ENCODE measurements at regions not wholly inside any gene's neighbourhood (a gene's known extent, or its start where the extent isn't known, plus 50 kb on each side); places are given as distances from the start of the nearest gene placed in this dataset.
"Not testable (repeated sequence)": the region's sequence is repeated elsewhere in the genome, so short reads cannot be mapped to it uniquely, and the experiment has no call there.

DNA sequence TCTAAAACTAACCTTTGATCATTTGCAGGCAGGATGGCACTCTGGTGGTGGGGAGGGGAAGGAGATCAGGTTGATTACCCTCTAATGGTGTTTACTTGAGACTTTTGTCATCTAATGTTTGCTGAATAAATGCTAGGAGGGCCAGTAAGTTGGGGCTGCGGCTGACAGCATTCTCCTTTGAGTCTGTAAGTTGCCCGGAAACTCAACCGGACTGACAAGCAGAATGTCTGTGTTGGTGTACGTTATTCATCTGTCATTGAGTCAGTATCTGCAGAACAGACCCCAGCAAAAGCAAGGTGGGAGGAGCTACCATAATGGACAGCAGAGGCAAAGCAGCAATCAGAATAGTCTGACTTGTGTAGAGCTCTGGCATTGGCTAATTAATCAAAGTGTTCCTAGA lies 1210.6 kb upstream of the PABPC4L start:
- Histone ChIP-seq H3K4me1 (ENCODE audit: insufficient read depth, low read length) (no peaks in the 10 kb centered on the region), H3K4me2 (ENCODE audit: low read length) (no peak overlapping the region), H4K20me1 (ENCODE audit: insufficient read depth, low read length) (no peaks in the 10 kb centered on the region), H3K27ac (ENCODE audit: low read depth, low read length) (no peak overlapping the region), H3K79me2 (ENCODE audit: insufficient read depth, low read length) (no peaks in the 10 kb centered on the region), H2AFZ (ENCODE audit: low read depth, low read length) (no peak overlapping the region), H3K27me3 (ENCODE audit: insufficient read depth, low read length) (no peaks in the 10 kb centered on the region), H3K36me3 (ENCODE audit: insufficient read depth, low read length) (no peaks in the 10 kb centered on the region), H3K9ac (ENCODE audit: low read length) (no peak overlapping the region), H3K4me3 (ENCODE audit: insufficient read depth, low read depth, low read length) (no peak overlapping the region), H3K9me3 (ENCODE audit: insufficient read depth, low read depth, low read length) (no peaks in the 10 kb centered on the region)
- TF ChIP-seq, protein P1, sequence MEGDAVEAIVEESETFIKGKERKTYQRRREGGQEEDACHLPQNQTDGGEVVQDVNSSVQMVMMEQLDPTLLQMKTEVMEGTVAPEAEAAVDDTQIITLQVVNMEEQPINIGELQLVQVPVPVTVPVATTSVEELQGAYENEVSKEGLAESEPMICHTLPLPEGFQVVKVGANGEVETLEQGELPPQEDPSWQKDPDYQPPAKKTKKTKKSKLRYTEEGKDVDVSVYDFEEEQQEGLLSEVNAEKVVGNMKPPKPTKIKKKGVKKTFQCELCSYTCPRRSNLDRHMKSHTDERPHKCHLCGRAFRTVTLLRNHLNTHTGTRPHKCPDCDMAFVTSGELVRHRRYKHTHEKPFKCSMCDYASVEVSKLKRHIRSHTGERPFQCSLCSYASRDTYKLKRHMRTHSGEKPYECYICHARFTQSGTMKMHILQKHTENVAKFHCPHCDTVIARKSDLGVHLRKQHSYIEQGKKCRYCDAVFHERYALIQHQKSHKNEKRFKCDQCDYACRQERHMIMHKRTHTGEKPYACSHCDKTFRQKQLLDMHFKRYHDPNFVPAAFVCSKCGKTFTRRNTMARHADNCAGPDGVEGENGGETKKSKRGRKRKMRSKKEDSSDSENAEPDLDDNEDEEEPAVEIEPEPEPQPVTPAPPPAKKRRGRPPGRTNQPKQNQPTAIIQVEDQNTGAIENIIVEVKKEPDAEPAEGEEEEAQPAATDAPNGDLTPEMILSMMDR (IDR thresholded peaks at IDR 0.05; ENCODE audit: insufficient read depth, low read depth, low read length): no peak
- no peak for TF ChIP-seq EZH2 (IDR thresholded peaks at IDR 0.05; ENCODE audit: insufficient read depth, low read length)
- DNase-seq (ENCODE audit: low read depth) (no peak), FAIRE-seq (no peak)
- Mint-ChIP-seq H3K36me3 (ENCODE audit: low read depth, unreplicated experiment) (no peaks in the 10 kb centered on the region), H3K4me1 (ENCODE audit: low read depth, unreplicated experiment) (no peaks in the 10 kb centered on the region), H3K4me3 (ENCODE audit: unreplicated experiment) (no peak overlapping the region), H3K27ac (ENCODE audit: unreplicated experiment) (no peak overlapping the region), H3K9me3 (ENCODE audit: unreplicated experiment) (peaks cover 2% of the 10 kb centered on the region), H3K27me3 (ENCODE audit: low read depth, unreplicated experiment) (no peaks in the 10 kb centered on the region)

DNA sequence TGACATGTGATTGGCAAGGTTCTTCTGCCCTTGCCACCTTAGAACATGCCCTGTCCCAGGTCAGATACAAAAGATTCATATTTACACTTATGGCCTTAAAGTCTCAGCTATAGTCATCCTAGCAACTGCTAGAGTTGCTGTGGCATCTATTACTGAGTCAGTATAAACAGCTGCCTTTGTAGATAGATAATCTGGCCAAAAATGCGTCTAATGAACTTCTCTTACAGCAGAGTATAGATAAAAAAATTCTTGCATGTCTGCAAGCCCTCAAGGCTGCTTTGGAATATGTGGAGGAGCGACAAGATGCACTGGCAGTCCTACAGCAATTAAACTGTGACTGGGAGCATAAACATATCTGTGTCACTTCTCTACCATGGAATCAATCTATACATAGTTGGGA lies 1209.7 kb upstream of the PABPC4L start:
- no peak for TF ChIP-seq EZH2 (IDR thresholded peaks at IDR 0.05; ENCODE audit: insufficient read depth, low read length)
- TF ChIP-seq, protein P1 (IDR thresholded peaks at IDR 0.05; ENCODE audit: insufficient read depth, low read depth, low read length): no peak

DNA sequence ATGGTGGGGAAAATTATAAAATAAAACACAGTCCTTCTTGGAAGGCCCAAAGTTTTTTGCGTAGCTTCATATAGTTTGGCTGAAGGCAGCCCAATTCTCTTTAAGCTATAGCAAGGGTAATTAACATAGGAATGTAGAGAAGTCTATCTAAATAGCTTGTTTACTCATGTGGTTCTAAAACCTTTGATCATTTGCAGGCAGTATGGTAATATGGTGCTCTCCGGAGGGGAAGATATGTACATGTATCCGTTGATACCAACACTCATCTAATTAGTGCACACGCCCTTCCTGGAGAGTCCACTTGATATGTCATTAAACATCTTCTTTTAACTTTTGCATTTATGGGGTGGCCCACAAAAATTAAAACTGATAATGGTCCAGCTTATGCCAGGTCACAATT lies 1207.7 kb upstream of the PABPC4L start:
- not testable (repeated sequence) for H3K4me1 ChIP-seq (ENCODE audit: insufficient read depth, low read length); H3K27me3 ChIP-seq (ENCODE audit: insufficient read depth, low read length); H3K9ac ChIP-seq (ENCODE audit: low read length); DNase-seq (ENCODE audit: low read depth); H3K9me3 Mint-ChIP-seq (ENCODE audit: unreplicated experiment); H3K4me2 ChIP-seq (ENCODE audit: low read length); H3K27ac ChIP-seq (ENCODE audit: low read depth, low read length); H3K27ac Mint-ChIP-seq (ENCODE audit: unreplicated experiment); FAIRE-seq; H3K4me3 ChIP-seq (ENCODE audit: insufficient read depth, low read depth, low read length); H3K79me2 ChIP-seq (ENCODE audit: insufficient read depth, low read length); H3K9me3 ChIP-seq (ENCODE audit: insufficient read depth, low read depth, low read length); H3K36me3 ChIP-seq (ENCODE audit: insufficient read depth, low read length); H2AFZ ChIP-seq (ENCODE audit: low read depth, low read length); H3K36me3 Mint-ChIP-seq (ENCODE audit: low read depth, unreplicated experiment); H3K4me1 Mint-ChIP-seq (ENCODE audit: low read depth, unreplicated experiment); H4K20me1 ChIP-seq (ENCODE audit: insufficient read depth, low read length); H3K27me3 Mint-ChIP-seq (ENCODE audit: low read depth, unreplicated experiment); H3K4me3 Mint-ChIP-seq (ENCODE audit: unreplicated experiment)

More for the DNA sequence above, 1209.7 kb upstream of the PABPC4L start:
- H4K20me1 ChIP-seq (ENCODE audit: insufficient read depth, low read length): no peaks in the 10 kb centered on the region
- Mint-ChIP-seq H3K9me3 (ENCODE audit: unreplicated experiment) (peaks cover 2% of the 10 kb centered on the region), H3K4me3 (ENCODE audit: unreplicated experiment) (no peak overlapping the region), H3K27ac (ENCODE audit: unreplicated experiment) (no peak overlapping the region), H3K27me3 (ENCODE audit: low read depth, unreplicated experiment) (no peaks in the 10 kb centered on the region), H3K36me3 (ENCODE audit: low read depth, unreplicated experiment) (no peaks in the 10 kb centered on the region), H3K4me1 (ENCODE audit: low read depth, unreplicated experiment) (no peaks in the 10 kb centered on the region)
- H3K4me1 ChIP-seq (ENCODE audit: insufficient read depth, low read length): no peaks in the 10 kb centered on the region
- no peak overlapping the region for H3K4me3 ChIP-seq (ENCODE audit: insufficient read depth, low read depth, low read length)
- no peaks in the 10 kb centered on the region for H3K27me3 ChIP-seq (ENCODE audit: insufficient read depth, low read length)
- H3K9me3 ChIP-seq (ENCODE audit: insufficient read depth, low read depth, low read length): no peaks in the 10 kb centered on the region
- no peak for FAIRE-seq
- H3K27ac ChIP-seq (ENCODE audit: low read depth, low read length): no peak overlapping the region
- H3K4me2 ChIP-seq (ENCODE audit: low read length): no peak overlapping the region
- peak; percentile 24 for DNase-seq (ENCODE audit: low read depth)
- no peaks in the 10 kb centered on the region for H3K36me3 ChIP-seq (ENCODE audit: insufficient read depth, low read length)
- no peak overlapping the region for H2AFZ ChIP-seq (ENCODE audit: low read depth, low read length)
- no peaks in the 10 kb centered on the region for H3K79me2 ChIP-seq (ENCODE audit: insufficient read depth, low read length)
- H3K9ac ChIP-seq (ENCODE audit: low read length): no peak overlapping the region

All from astrocyte (in vitro differentiated cells and primary cell).